HepG2 (cell line): ENCODE measurements at regions not wholly inside any gene's neighbourhood (a gene's known extent, or its start where the extent isn't known, plus 50 kb on each side); places are given as distances from the start of the nearest gene placed in this dataset.

Source experiments
- ATF3 ChIP-seq: sonication (generic); formaldehyde crosslinking; IDR thresholded peaks from 2 replicates; pipeline ENCODE4 v1.4.0; 2020; ENCODE audit warnings: missing genetic modification reagents
- CEBPB ChIP-seq: IDR thresholded peaks from 2 replicates; pipeline ENCODE4 v1.6.1; 2011; ENCODE audit warnings: low read depth, low read length, improper control_type of control experiment, borderline replicate concordance
- KDM1A ChIP-seq: IDR thresholded peaks from 2 replicates; pipeline ENCODE4 v1.6.1; 2016; ENCODE audit warnings: missing compliant biosample characterization
- ZFYVE20 ChIP-seq: sonication (generic); formaldehyde crosslinking; IDR thresholded peaks from 2 replicates; pipeline ENCODE4 v1.8.0; 2023; ENCODE audit warnings: low read depth, mild to moderate bottlenecking, moderate library complexity, missing genetic modification reagents, borderline replicate concordance
- ZNF556 ChIP-seq: sonication (generic); formaldehyde crosslinking; IDR thresholded peaks from 2 replicates; pipeline ENCODE4 v1.4.0; 2020; ENCODE audit warnings: mild to moderate bottlenecking, missing genetic modification reagents, borderline replicate concordance

DNA sequence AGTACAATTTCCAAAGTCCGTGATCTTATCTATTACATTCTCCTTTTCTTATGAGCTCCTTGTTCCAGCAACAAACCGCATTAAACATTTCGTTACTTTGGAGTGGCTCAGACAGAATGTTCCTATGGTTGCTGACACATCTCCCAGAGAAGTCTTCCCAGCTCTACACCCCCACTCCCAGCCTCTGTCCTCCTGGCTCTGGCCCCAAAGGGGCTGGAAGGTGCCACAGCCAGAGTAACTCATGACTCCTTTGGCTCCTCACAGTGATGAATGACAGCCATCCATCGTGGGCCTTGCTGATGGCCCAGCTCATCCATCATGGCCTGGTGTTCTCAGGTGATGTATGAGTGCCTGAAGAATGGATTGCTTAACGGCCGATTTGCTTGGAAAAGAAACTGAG is 203.0 kb downstream of the DHX35 start:
- no peak for TF ChIP-seq ATF3
- no peak for TF ChIP-seq CEBPB
- TF ChIP-seq ZFYVE20 (CRISPR knock-in tag): no peak
- no peak for TF ChIP-seq KDM1A
- TF ChIP-seq ZNF556 (CRISPR knock-in tag): no peak
